T-helper 9 cell (primary cell): ENCODE measurements at regions not wholly inside any gene's neighbourhood (a gene's known extent, or its start where the extent isn't known, plus 50 kb on each side); places are given as distances from the start of the nearest gene placed in this dataset.

Source experiments
- DNase-seq: peaks from one replicate; pipeline ENCODE4 v3.0.0-alpha.2; 2020

- DNase-seq, result no peak
These were observed 113.4 kb upstream of the AHR start for GRCh38 chr7:17184805-17185689.

- DNase-seq, result no peak
These were observed 112.8 kb upstream of the AHR start for GRCh38 chr7:17185690-17186070.

- no peak for DNase-seq
These were observed 111.5 kb upstream of the AHR start for GRCh38 chr7:17186745-17187530.

GRCh38 chr7:17194656-17195055 is 103.8 kb upstream of the AHR start:
- no peak for DNase-seq

GRCh38 chr7:17195576-17195975 is 102.9 kb upstream of the AHR start:
- no peak for DNase-seq

DNA sequence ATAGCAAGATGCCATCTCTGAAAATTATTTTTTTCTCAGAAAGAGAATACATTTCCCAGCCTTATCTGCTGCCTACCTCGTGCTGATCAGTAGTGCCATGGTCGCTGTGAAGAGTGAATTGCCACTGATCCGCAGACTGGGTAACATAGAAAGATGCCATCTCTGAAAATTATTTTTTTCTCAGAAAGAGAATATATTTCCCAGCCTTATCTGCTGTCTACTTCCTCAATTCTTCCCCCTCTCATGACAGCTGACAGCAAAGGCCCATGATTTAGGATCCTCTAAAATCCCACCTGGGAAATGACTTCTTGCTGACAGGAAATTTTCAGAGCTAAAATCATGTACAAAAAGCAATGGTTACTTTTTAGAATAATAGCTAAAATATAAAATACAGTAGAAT is 92.5 kb upstream of the AHR start:
- no peak for DNase-seq

GRCh38 chr7:17206349-17206905 is 92.0 kb upstream of the AHR start:
- no peak for DNase-seq

GRCh38 chr7:17207220-17207619 is 91.2 kb upstream of the AHR start:
- no peak for DNase-seq

DNA sequence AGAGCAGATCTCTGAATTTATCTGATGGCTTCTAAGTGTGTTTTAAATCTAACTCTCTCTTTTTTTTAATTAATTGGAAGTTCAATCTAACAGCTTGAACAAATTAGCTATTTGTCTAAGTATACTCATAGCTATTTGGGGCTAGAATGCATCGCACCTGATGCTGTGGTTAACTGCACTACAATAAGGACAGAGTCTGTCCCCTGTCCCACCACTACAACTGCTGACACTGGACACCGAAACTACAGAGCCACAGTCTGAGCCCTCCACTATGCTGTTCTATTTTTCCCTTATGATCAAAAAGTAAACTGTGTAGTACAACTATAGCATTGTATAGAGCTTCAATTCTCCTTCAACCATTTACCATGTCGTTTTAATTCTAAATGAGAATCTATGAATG is 89.4 kb upstream of the AHR start:
- DNase-seq, result no peak

- DNase-seq, result no peak
These were observed 87.1 kb upstream of the AHR start for GRCh38 chr7:17211307-17211836.

GRCh38 chr7:17212188-17212587 is 86.3 kb upstream of the AHR start:
- no peak for DNase-seq

GRCh38 chr7:17227766-17228490 is 70.5 kb upstream of the AHR start:
- DNase-seq, result no peak

DNA sequence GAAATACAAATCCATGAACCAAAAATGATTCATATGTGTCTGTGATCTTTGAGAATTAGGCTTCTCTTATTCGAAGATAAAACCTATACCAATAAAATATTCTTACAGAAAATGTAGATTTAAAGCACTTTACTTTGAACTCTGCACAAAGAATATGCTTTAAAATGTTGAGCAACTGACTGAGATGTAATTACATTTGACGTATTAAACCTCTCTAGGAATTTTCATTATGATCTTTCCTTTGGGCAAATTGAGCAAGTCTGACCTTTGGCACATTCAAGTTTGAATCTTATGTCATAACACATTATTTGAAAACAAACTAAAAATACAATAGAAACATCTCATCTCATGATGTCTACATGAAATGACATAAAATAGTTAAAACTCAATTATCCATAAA is 69.2 kb upstream of the AHR start:
- DNase-seq, result no peak

DNA sequence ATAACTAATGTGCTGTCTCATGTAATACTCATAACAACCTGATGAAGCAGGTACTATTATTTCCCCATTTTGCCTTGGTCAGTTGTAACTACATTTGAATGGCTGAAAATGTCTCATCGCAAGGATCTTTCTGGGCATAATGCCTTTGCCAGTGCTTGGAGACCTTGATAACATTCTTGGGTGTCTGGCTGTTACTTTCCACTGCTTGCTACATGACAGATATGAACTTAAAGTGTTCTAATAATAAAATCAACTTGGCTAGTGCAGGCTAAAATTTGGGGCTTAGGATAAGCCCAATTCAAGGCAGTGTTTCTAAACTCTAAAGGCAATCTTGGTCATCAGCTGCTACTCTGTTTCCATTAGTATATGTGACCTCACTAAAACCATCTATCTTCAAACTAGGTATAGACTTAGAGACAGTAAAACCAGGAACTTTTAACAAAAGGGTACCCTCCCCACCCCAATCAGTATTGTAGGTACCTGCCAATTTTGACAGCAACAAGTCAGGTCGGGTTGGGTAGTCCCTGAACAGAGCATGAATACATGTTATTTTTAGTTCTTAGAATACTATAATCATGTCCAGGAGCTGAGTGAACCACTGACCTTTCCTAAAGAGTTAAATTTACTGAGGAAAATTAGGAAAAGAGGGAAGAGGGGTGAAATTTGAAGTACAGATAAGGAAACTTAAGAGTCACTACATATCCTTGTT is 68.2 kb upstream of the AHR start:
- DNase-seq, result no peak

- no peak for DNase-seq
These were observed 64.8 kb upstream of the AHR start for GRCh38 chr7:17233603-17234002.

GRCh38 chr7:17234030-17234397 is 64.4 kb upstream of the AHR start:
- peak; percentile 45 for DNase-seq

DNA sequence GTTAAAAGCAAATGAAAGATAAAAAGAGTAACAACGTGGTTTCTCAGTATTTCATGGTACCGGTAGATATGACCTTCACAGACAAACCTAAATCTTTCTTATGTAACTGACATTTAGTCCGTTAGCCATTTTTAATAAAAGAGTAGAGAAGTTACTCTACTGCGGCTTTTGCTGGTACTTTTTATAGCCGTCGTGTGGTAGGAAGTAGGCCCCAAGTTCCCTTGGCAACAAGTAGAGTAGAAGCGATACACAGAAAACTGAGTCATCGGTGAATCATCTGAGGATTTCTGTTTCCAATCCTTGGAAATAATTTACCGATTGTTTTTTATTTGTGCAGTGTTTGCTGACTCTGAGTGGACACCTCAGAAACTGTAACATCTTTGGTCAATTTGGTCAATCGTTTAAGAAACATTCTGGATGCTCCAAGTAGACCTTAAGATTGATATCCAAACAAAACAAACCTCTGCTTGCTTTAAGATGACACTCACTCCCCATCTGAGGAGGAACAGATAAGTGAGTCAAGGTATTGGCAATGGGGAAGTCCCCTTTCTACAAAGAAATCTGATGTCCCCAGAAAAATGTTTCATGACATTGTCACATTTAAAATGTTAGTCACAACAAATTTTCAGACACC is 63.9 kb upstream of the AHR start:
- peak; percentile 48 for DNase-seq

GRCh38 chr7:17236171-17236570 is 62.3 kb upstream of the AHR start:
- no peak for DNase-seq

- no peak for DNase-seq
These were observed 61.8 kb upstream of the AHR start for GRCh38 chr7:17236603-17237002.

- no peak for DNase-seq
These were observed 59.4 kb upstream of the AHR start for GRCh38 chr7:17239046-17239445.

DNA sequence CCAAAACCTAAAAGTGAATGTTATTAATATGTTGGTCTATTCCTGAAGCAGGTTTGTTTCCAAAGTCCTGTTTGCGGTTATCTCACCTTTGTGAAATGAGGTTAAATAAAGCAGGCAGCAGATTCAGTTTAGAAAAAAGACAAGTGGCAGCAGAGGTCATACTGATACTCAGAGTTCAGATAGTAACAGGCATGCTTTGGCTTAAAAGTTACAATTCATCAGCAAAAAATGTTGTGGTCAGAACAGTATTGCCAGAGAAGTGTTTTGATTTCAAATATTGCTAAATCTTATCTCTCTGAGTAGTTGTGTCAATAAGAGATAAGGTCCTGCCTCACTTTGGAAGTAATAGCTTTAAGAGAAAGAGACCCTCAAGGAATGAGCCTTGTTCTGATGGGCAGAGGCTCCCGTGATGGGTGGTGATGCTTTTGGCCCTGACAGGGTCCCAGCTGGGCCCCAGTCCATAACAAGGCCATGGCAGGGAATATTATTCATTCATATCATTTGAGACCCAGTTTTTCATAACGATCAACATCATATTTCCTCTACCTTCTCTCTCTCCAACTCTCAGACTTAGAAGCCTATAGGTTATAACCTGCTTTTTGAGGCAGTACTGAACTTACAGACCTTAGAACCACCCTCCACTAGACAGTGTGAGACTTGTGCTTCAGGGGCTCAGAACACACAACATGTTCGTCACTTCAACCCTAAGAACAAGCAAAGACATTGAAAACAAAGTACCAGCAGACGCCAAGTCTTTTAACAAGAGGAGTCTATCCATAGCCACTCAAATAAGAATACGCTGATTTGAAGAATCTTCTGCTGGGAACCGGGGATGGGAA is 58.5 kb upstream of the AHR start:
- no peak for DNase-seq
